ENCODE measurements at regions not wholly inside any gene's neighbourhood (a gene's known extent, or its start where the extent isn't known, plus 50 kb on each side); places are given as distances from the start of the nearest gene placed in this dataset.

DNA sequence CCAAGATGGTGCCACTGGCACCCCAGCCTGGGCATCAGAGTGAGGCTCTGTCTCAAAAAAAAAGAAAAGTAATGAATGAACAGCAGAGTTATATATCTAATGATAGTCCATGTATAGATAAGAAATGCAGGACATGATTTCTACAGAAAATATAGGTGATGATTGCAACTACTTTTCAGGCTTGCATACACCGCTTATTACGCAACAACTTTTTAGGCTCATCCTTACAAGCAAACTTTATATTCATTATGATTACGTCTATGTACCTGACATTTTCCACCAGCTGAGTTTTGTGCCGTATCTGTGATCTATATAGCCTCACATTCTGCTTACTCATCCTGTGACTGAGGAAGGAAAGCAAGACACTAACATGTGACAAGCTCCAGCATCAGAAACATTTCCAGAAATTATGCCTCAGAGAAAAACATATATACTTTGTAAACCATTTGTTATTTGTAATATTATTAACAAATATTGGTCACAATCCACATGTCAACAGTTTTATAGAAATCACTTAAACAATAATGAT, 906.3 kb downstream of the ZPLD1 start:
- Histone ChIP-seq H3K4me3 (no peak overlapping the region), H3K36me3 (ENCODE audit: low read depth) (no peaks in the 10 kb centered on the region), H3K9me3 (no peaks in the 10 kb centered on the region), H3K4me1 (ENCODE audit: low read depth) (no peaks in the 10 kb centered on the region)
- intact Hi-C loops (cut with DNase I, micrococcal nuclease): no loop called here
- TF ChIP-seq, protein P1, sequence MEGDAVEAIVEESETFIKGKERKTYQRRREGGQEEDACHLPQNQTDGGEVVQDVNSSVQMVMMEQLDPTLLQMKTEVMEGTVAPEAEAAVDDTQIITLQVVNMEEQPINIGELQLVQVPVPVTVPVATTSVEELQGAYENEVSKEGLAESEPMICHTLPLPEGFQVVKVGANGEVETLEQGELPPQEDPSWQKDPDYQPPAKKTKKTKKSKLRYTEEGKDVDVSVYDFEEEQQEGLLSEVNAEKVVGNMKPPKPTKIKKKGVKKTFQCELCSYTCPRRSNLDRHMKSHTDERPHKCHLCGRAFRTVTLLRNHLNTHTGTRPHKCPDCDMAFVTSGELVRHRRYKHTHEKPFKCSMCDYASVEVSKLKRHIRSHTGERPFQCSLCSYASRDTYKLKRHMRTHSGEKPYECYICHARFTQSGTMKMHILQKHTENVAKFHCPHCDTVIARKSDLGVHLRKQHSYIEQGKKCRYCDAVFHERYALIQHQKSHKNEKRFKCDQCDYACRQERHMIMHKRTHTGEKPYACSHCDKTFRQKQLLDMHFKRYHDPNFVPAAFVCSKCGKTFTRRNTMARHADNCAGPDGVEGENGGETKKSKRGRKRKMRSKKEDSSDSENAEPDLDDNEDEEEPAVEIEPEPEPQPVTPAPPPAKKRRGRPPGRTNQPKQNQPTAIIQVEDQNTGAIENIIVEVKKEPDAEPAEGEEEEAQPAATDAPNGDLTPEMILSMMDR (IDR thresholded peaks at IDR 0.05): no peak
- DNase-seq: no peak
- no peak for ATAC-seq

DNA sequence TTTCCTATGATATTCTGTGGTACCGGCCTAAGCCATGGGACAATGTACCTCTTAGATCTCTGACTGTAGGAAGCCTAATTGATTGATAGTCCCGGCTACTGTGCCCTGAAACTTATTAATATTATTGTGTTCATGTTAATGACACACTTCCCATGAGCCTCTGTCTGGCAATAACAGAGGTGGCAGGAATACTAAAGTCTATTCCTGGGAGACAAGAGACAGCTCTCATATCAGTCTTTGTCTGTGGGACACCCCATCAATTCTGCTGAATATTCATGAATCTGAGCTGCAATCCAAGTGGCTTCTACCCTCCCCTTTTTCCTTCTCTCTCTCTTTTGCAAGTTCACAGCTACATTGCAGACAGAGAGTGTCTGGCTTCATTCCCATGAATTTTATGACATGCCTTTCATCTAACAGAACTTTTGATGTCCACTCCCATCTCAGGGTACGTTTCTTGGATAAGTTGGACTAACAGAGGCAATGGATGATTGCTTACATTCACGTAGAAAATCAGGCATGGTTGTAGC, 907.5 kb downstream of the ZPLD1 start:
- Histone ChIP-seq H3K36me3 (ENCODE audit: low read depth) (no peaks in the 10 kb centered on the region), H3K4me3 (no peak overlapping the region), H3K9me3 (no peaks in the 10 kb centered on the region), H3K4me1 (ENCODE audit: low read depth) (no peaks in the 10 kb centered on the region)
- intact Hi-C loops (cut with DNase I, micrococcal nuclease): no loop called here
- no peak for DNase-seq
- no peak for ATAC-seq
- TF ChIP-seq, protein P1 (IDR thresholded peaks at IDR 0.05): no peak

DNA sequence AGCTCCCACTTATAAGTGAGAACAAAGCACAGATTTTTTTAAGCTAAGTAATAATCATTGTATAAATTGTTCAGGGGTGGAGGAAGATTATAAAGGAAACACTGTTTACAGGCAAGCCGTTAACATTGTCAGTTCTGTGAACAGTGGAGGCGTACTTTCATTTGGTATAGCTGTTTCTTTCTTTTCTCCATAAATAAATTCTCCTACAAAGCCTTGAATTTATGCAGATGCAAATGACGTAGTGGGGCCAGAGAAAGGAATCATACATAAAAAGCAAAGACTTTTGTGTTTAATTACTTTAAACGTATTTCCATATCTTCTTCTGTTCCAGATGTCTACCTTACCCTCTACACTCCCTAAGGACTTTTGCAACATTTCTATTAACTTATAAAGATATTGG, 914.9 kb downstream of the ZPLD1 start:
- no peak overlapping the region for H3K4me3 ChIP-seq
- ATAC-seq: no peak

DNA sequence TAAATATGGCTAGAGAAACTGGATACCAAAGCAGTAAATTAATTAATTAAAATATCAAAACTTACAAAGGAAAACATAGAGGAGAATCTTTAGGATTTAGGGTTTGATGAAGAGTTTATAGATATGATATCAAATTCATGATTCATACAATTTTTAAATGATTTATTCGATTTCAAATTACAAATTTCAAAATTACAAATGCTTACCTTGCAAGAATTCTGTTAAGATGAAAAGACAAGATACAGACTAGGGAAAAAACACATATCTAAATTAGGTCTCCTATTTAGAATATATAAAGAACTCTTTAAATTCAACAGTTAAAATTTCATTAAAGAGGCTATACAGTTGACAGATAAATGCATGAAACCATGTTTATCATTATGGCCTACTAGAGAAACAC, 930.7 kb downstream of the ZPLD1 start:
- Histone ChIP-seq H3K4me3 (no peak overlapping the region), H3K4me1 (ENCODE audit: low read depth) (no peaks in the 10 kb centered on the region), H3K36me3 (ENCODE audit: low read depth) (no peaks in the 10 kb centered on the region), H3K9me3 (no peaks in the 10 kb centered on the region)
- TF ChIP-seq, protein P1 (IDR thresholded peaks at IDR 0.05): no peak
- intact Hi-C loops (cut with DNase I, micrococcal nuclease): no loop called here
- no peak for ATAC-seq
- DNase-seq: no peak

More for the DNA sequence above, 914.9 kb downstream of the ZPLD1 start:
- intact Hi-C loops (cut with DNase I, micrococcal nuclease): no loop called here
- H3K9me3 ChIP-seq: no peaks in the 10 kb centered on the region
- H3K4me1 ChIP-seq (ENCODE audit: low read depth): no peaks in the 10 kb centered on the region
- TF ChIP-seq, protein P1 (IDR thresholded peaks at IDR 0.05): no peak
- no peak for DNase-seq
- no peaks in the 10 kb centered on the region for H3K36me3 ChIP-seq (ENCODE audit: low read depth)

DNA sequence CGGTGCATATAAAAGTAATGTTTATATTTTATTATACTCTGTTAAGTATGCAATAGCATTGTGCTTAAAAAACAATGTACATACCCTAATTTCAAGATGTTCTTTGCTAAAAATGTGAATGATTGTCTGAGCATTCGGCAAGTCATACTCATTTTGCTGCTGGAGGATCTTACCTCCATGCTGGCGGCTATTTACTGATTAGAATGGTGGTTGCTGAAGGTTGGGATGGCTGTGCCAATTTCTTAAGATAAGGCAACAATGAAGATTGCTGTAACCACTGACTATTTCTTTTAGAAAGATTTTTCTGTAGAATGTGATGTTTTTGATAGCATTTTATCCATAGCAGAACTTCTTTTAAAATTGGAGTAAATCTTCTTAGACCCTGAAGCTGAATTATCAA, 932.7 kb downstream of the ZPLD1 start:
- Histone ChIP-seq H3K4me3 (no peak overlapping the region), H3K4me1 (ENCODE audit: low read depth) (no peaks in the 10 kb centered on the region)
- intact Hi-C loops (cut with DNase I, micrococcal nuclease): no loop called here

More for the DNA sequence above, 932.7 kb downstream of the ZPLD1 start:
- H3K9me3 ChIP-seq: no peaks in the 10 kb centered on the region
- no peak for DNase-seq
- no peak for ATAC-seq
- TF ChIP-seq, protein P1 (IDR thresholded peaks at IDR 0.05): no peak
- no peaks in the 10 kb centered on the region for H3K36me3 ChIP-seq (ENCODE audit: low read depth)
